H1 (cell line): ENCODE measurements at regions not wholly inside any gene's neighbourhood (a gene's known extent, or its start where the extent isn't known, plus 50 kb on each side); places are given as distances from the start of the nearest gene placed in this dataset.
A peak's percentile ranks its signal among the peaks of the same experiment; 100 is the strongest.

Source experiments
- CTCF ChIA-PET: fragments of 300-600 bp; sonication (Branson Sonifier 250); formaldehyde crosslinking; loops from one replicate; lab custom pipeline; 2021; ENCODE audit not compliant: partially characterized antibody; lab: Charles Lee
- POLR2A ChIA-PET: fragments of 300-600 bp; sonication (Branson Sonifier 250); formaldehyde crosslinking; loops from one replicate; lab custom pipeline; 2021; ENCODE audit warnings: inconsistent platforms; ENCODE audit not compliant: partially characterized antibody; lab: Charles Lee
- DNase-seq, 2 experiments: peaks; one replicate each; pipeline versions ENCODE4 v3.0.0 to v3.0.0-alpha.2; 2010 to 2022; ENCODE audit warnings: low spot score in 2 of 2, low read depth in 1 of 2, mixed read lengths in 1 of 2
- FAIRE-seq: peaks from 2 replicates; lab custom pipeline; 2011; peaks lifted over from hg19 to GRCh38; lab: Jason Lieb, UNC
- H2AFZ ChIP-seq: 2 replicates; pipeline ENCODE4 v1.8.1; 2012; ENCODE audit warnings: low read length, inconsistent platforms
- H2AK5ac ChIP-seq: 2 replicates; pipeline ENCODE4 v1.6.1; 2013; ENCODE audit warnings: low read depth, low read length
- H2BK120ac ChIP-seq: replicated peaks from 2 replicates; pipeline ENCODE3; 2013; ENCODE audit warnings: low read depth, low read length, inconsistent platforms
- H2BK12ac ChIP-seq: 2 replicates; pipeline ENCODE4 v1.6.1; 2013; ENCODE audit warnings: low read depth, low read length
- H2BK15ac ChIP-seq: 2 replicates; pipeline ENCODE4 v1.6.1; 2013; ENCODE audit warnings: low read length
- H2BK20ac ChIP-seq: 2 replicates; pipeline ENCODE4 v1.6.1; 2013; ENCODE audit warnings: low read length
- H2BK5ac ChIP-seq: 2 replicates; pipeline ENCODE4 v1.6.1; 2013; ENCODE audit warnings: low read depth, low read length
- H3K14ac ChIP-seq: 2 replicates; pipeline ENCODE4 v1.6.1; 2013; ENCODE audit warnings: inconsistent platforms; ENCODE audit not compliant: insufficient read length
- H3K18ac ChIP-seq: 2 replicates; pipeline ENCODE4 v1.6.1; 2013; ENCODE audit warnings: low read length; ENCODE audit errors: extremely low read depth
- H3K23ac ChIP-seq: 2 replicates; pipeline ENCODE4 v1.6.1; 2013; ENCODE audit warnings: inconsistent platforms; ENCODE audit not compliant: insufficient read length
- H3K23me2 ChIP-seq: 2 replicates; pipeline ENCODE4 v1.6.1; 2013; ENCODE audit warnings: low read depth, low read length
- H3K27ac ChIP-seq: 2 replicates; pipeline ENCODE4 v1.6.1; 2011; ENCODE audit warnings: low read depth, low read length, inconsistent platforms
- H3K27me3 ChIP-seq, 4 experiments: replicated peaks in 1 of 4; 1 replicate in 1 of 4; 2 replicates in 3 of 4; pipeline versions ENCODE4 v1.6.1 to v1.8.1; 2011 to 2013; ENCODE audit warnings: low read length in 3 of 4, mild to moderate bottlenecking in 3 of 4, inconsistent platforms in 2 of 4, mixed read lengths in 2 of 4, moderate library complexity in 1 of 4; ENCODE audit not compliant: control insufficient read depth in 3 of 4, insufficient read depth in 3 of 4; ENCODE audit errors: extremely low read depth in 1 of 4
- H3K36me3 ChIP-seq, 4 experiments: 2 replicates each; pipeline versions ENCODE4 v1.6.1 to v1.8.1; 2011 to 2013; ENCODE audit warnings: mild to moderate bottlenecking in 4 of 4, low read length in 3 of 4, moderate library complexity in 2 of 4, control low read depth in 1 of 4, inconsistent platforms in 1 of 4; ENCODE audit not compliant: insufficient read depth in 4 of 4, control insufficient read depth in 2 of 4
- H3K4ac ChIP-seq: replicated peaks from 2 replicates; pipeline ENCODE3; 2013; ENCODE audit warnings: low read length, low read depth, mixed read lengths, inconsistent platforms; ENCODE audit not compliant: insufficient read length
- H3K4me1 ChIP-seq, 4 experiments: replicated peaks in 1 of 4; 1 replicate in 1 of 4; 2 replicates in 3 of 4; pipeline versions ENCODE4 v1.6.1 to v1.8.1; 2011 to 2013; ENCODE audit warnings: low read length in 3 of 4, inconsistent platforms in 2 of 4, mixed read lengths in 1 of 4; ENCODE audit not compliant: insufficient read depth in 4 of 4, control insufficient read depth in 3 of 4
- H3K4me2 ChIP-seq, 2 experiments: 2 replicates each; pipeline versions ENCODE4 v1.6.1 to v1.8.1; 2011 to 2013; ENCODE audit warnings: low read depth in 2 of 2, low read length in 2 of 2, control low read depth in 1 of 2, inconsistent platforms in 1 of 2, mild to moderate bottlenecking in 1 of 2; ENCODE audit not compliant: insufficient read depth in 1 of 2
- H3K4me3 ChIP-seq, 4 experiments: fragments of 200-600, 300-600 bp in 1 of 4; sonication (generic), shearing (Covaris generic), sonication (Bioruptor Twin) in 1 of 4; 2 replicates each; pipeline versions ENCODE4 v1.5.1 to v1.8.1; 2011 to 2016; ENCODE audit warnings: low read length in 4 of 4, low read depth in 3 of 4, control low read depth in 2 of 4, inconsistent platforms in 2 of 4, mild to moderate bottlenecking in 2 of 4, mixed read lengths in 1 of 4, moderate library complexity in 1 of 4; ENCODE audit not compliant: insufficient read depth in 2 of 4; ENCODE audit errors: extremely low read depth in 1 of 4
- H3K56ac ChIP-seq: replicated peaks from 2 replicates; pipeline ENCODE3; 2013; ENCODE audit warnings: low read depth, mild to moderate bottlenecking, mixed read lengths, low read length, inconsistent platforms; ENCODE audit not compliant: insufficient read length
- H3K79me1 ChIP-seq: 2 replicates; pipeline ENCODE4 v1.6.1; 2013; ENCODE audit warnings: low read depth, low read length, control low read depth
- H3K79me2 ChIP-seq, 2 experiments: 2 replicates each; pipeline versions ENCODE4 v1.6.1 to v1.8.1; 2012 to 2013; ENCODE audit warnings: low read length in 2 of 2, mild to moderate bottlenecking in 2 of 2, inconsistent platforms in 1 of 2; ENCODE audit not compliant: insufficient read depth in 2 of 2, control insufficient read depth in 1 of 2
- H3K9ac ChIP-seq, 4 experiments: replicated peaks in 1 of 4; 1 replicate in 1 of 4; 2 replicates in 3 of 4; pipeline versions ENCODE4 v1.6.1 to v1.8.1; 2011 to 2013; ENCODE audit warnings: low read depth in 3 of 4, low read length in 3 of 4, control low read depth in 2 of 4, mild to moderate bottlenecking in 2 of 4, moderate library complexity in 2 of 4, inconsistent platforms in 1 of 4; ENCODE audit errors: extremely low read depth in 1 of 4
- H3K9me3 ChIP-seq, 2 experiments: 2 replicates each; pipeline versions ENCODE4 v1.6.1 to v1.8.1; 2012 to 2013; ENCODE audit warnings: mild to moderate bottlenecking in 2 of 2, moderate library complexity in 2 of 2, control low read depth in 1 of 2, inconsistent platforms in 1 of 2, low read depth in 1 of 2, low read length in 1 of 2, mixed read lengths in 1 of 2; ENCODE audit not compliant: insufficient read depth in 2 of 2
- H4K20me1 ChIP-seq, 2 experiments: replicated peaks in 1 of 2; 2 replicates each; pipeline versions ENCODE3 to v1.8.1; 2011 to 2013; ENCODE audit warnings: inconsistent platforms in 2 of 2, low read length in 2 of 2, mild to moderate bottlenecking in 1 of 2; ENCODE audit not compliant: insufficient read depth in 2 of 2, control insufficient read depth in 1 of 2
- H4K5ac ChIP-seq: 2 replicates; pipeline ENCODE4 v1.6.1; 2013; ENCODE audit warnings: low read length, low read depth, mixed read lengths, inconsistent platforms; ENCODE audit not compliant: insufficient read length
- H4K8ac ChIP-seq: 2 replicates; pipeline ENCODE4 v1.8.0; 2013; ENCODE audit warnings: mild to moderate bottlenecking, moderate library complexity, low read length, inconsistent platforms; ENCODE audit not compliant: insufficient read depth; ENCODE audit errors: extremely low read depth
- H4K91ac ChIP-seq: replicated peaks from 2 replicates; pipeline ENCODE3; 2013; ENCODE audit warnings: low read length, mixed read lengths, inconsistent platforms; ENCODE audit not compliant: insufficient read length
- BACH1 ChIP-seq: IDR thresholded peaks from 2 replicates; pipeline ENCODE4 v1.6.1; 2012; ENCODE audit warnings: low read length, improper control_type of control experiment
- CTCF ChIP-seq, 3 experiments: IDR thresholded peaks; 1 replicate in 2 of 3; 2 replicates in 1 of 3; pipeline versions ENCODE4 v1.5.1 to v1.6.1; 2011; ENCODE audit warnings: low read length in 3 of 3, mild to moderate bottlenecking in 3 of 3, inconsistent platforms in 2 of 3, low read depth in 1 of 3, moderate library complexity in 1 of 3; ENCODE audit not compliant: insufficient read depth in 1 of 3; ENCODE audit errors: control extremely low read depth in 1 of 3
- POLR2A ChIP-seq, 2 experiments: IDR thresholded peaks; 1 replicate in 1 of 2; 2 replicates in 1 of 2; pipeline ENCODE4 v1.6.1; 2011; ENCODE audit warnings: low read depth in 2 of 2, low read length in 2 of 2, mild to moderate bottlenecking in 2 of 2; ENCODE audit errors: control extremely low read depth in 1 of 2
- POLR2AphosphoS5 ChIP-seq: IDR thresholded peaks from 2 replicates; pipeline ENCODE4 v1.6.1; 2011; ENCODE audit warnings: low read depth, low read length
- POU5F1 ChIP-seq: IDR thresholded peaks from 2 replicates; pipeline ENCODE4 v1.6.1; 2011; ENCODE audit warnings: low read depth, mild to moderate bottlenecking, low read length, moderate library complexity
- RAD21 ChIP-seq, 2 experiments: IDR thresholded peaks in 1 of 2; conservative IDR thresholded peaks in 1 of 2; 2 replicates each; pipeline ENCODE4 v1.6.1; 2011; ENCODE audit warnings: low read depth in 2 of 2, low read length in 2 of 2, improper control_type of control experiment in 1 of 2, inconsistent platforms in 1 of 2, mild to moderate bottlenecking in 1 of 2, moderate library complexity in 1 of 2
- RBBP5 ChIP-seq: IDR thresholded peaks from 2 replicates; pipeline ENCODE4 v1.7.1; 2012; ENCODE audit warnings: low read depth, mild to moderate bottlenecking, inconsistent platforms, low read length, moderate library complexity, borderline replicate concordance
- WGBS, 2 experiments: shearing (Covaris generic) in 1 of 2; methylation state at CpG; one replicate each; pipeline versions ENCODE4 v1.1.6 to v1.1.7; 2013 to 2015; ENCODE audit warnings: low lambda C conversion rate in 2 of 2, mixed read lengths in 2 of 2, inconsistent platforms in 1 of 2, low coverage in 1 of 2, missing lambda C conversion rate in 1 of 2; ENCODE audit not compliant: insufficient replicate concordance in 2 of 2, insufficient coverage in 1 of 2, insufficient read length in 1 of 2; ENCODE audit errors: extremely low coverage in 1 of 2, missing lambda C conversion rate in 1 of 2; 5-methylcytosine and 5-hydroxymethylcytosine counted together

- H2AK5ac ChIP-seq = no peak overlapping the region
- H3K4me3 ChIP-seq = no peak overlapping the region
- H3K36me3 ChIP-seq = no peaks in the 10 kb centered on the region
- peak overlapping the region; percentile 2 for H4K91ac ChIP-seq
- no peak overlapping the region for H3K4me2 ChIP-seq
- no peak overlapping the region for H2BK12ac ChIP-seq
- H3K4me1 ChIP-seq = peaks cover 0 to 7% (median 4%) of the 10 kb centered on the region in 4 experiments; a peak in 5 of 7 replicates
- WGBS, 2 experiments = 24% methylated on average over 7 of the region's 7 CpGs; no CpG with 5 or more reads in 1 of the 2 experiments
- no peak for DNase-seq
- no peak overlapping the region for H2BK15ac ChIP-seq
- H4K8ac ChIP-seq = no peak overlapping the region
- H2BK5ac ChIP-seq = 0 out of 2 replicates have a peak overlapping the region, but pooled peaks have one; percentile 29
- TF ChIP-seq POU5F1 = 0 out of 2 replicates have a peak, but pooled peaks have one; percentile 33
- peak; percentile 96 to 98 for TF ChIP-seq RAD21 (IDR thresholded peaks at IDR 0.05 in 1 of 2, conservative IDR thresholded peaks at IDR 0.05 in 1 of 2; ENCODE audit: low read depth in 2 of 2, low read length in 2 of 2)
- TF ChIP-seq POLR2A (IDR thresholded peaks at IDR 0.05; ENCODE audit: control extremely low read depth in 1 of 2, low read depth in 2 of 2, low read length in 2 of 2) = no peak
- no peak for TF ChIP-seq POLR2AphosphoS5
- TF ChIP-seq BACH1 = no peak
- peak in 2 of 3 experiments; percentile 79 to 87; a peak in 3 of 4 replicates for TF ChIP-seq CTCF (IDR thresholded peaks at IDR 0.05; ENCODE audit: control extremely low read depth in 1 of 3, insufficient read depth in 1 of 3, low read depth in 1 of 3, low read length in 3 of 3)
- TF ChIP-seq RBBP5 = no peak
- TF ChIP-seq, all 59 proteins: peak for 3
- ChIA-PET POLR2A (interaction anchor here (1.0 kb wide), 1 partner anchor 20 kb away, joined by 3 read pairs; no protein-coding TSS in a partner anchor), CTCF (interaction anchor here (1.1 to 5.3 kb wide), 5 partner anchors 8 to 455 kb away, joined by 3 to 26 read pairs (median 3); no protein-coding TSS in a partner anchor)
- Histone ChIP-seq H2AFZ (0 out of 2 replicates have a peak overlapping the region, but pooled peaks have one; percentile 83), H3K23me2 (no peaks in the 10 kb centered on the region), H4K5ac (no peak overlapping the region), H3K27ac (no peak overlapping the region), H3K9ac (no peak overlapping the region), H3K4ac (no peak overlapping the region), H3K79me1 (no peaks in the 10 kb centered on the region), H3K9me3 (no peaks in the 10 kb centered on the region), H3K56ac (no peak overlapping the region), H3K18ac (no peak overlapping the region), H3K14ac (no peak overlapping the region), H2BK20ac (0 out of 2 replicates have a peak overlapping the region, but pooled peaks have one; percentile 63), H4K20me1 (no peaks in the 10 kb centered on the region), H2BK120ac (no peak overlapping the region), H3K23ac (no peak overlapping the region), H3K79me2 (no peaks in the 10 kb centered on the region), H3K27me3 (no peaks in the 10 kb centered on the region)
- FAIRE-seq = peak; percentile 77
Measured at GRCh38 chr5:34452170-34452828, 203.8 kb upstream of the RAI14 start.
